ENCODE measurements at regions not wholly inside any gene's neighbourhood (a gene's known extent, or its start where the extent isn't known, plus 50 kb on each side); places are given as distances from the start of the nearest gene placed in this dataset.

DNA sequence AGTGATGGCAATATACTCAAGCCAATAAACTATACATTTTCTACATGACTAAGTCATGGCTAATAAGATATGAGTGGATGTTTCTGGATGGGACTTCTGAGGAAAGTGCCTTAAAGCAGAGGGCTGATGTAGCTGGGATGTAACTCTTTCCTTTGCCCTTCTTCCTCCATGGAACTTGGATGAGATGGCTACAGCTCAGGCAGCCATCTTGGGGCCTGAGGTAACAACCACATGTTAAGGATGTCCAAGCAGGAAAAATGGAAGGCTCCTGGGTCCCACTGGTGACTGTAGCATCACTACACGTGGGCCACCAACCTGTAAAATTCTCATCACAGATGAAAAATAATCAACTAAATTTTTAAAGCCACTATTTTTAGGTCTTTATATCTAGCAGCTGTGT, 54.4 kb upstream of the GRIP1 start:
- H3K27me3 ChIP-seq (replicated peaks; ENCODE audit: control insufficient read depth, insufficient read depth, low read length): no peaks in the 10 kb centered on the region
- H3K36me3 ChIP-seq (ENCODE audit: control insufficient read depth, insufficient read depth, low read length): no peaks in the 10 kb centered on the region
- TF ChIP-seq, protein P1, sequence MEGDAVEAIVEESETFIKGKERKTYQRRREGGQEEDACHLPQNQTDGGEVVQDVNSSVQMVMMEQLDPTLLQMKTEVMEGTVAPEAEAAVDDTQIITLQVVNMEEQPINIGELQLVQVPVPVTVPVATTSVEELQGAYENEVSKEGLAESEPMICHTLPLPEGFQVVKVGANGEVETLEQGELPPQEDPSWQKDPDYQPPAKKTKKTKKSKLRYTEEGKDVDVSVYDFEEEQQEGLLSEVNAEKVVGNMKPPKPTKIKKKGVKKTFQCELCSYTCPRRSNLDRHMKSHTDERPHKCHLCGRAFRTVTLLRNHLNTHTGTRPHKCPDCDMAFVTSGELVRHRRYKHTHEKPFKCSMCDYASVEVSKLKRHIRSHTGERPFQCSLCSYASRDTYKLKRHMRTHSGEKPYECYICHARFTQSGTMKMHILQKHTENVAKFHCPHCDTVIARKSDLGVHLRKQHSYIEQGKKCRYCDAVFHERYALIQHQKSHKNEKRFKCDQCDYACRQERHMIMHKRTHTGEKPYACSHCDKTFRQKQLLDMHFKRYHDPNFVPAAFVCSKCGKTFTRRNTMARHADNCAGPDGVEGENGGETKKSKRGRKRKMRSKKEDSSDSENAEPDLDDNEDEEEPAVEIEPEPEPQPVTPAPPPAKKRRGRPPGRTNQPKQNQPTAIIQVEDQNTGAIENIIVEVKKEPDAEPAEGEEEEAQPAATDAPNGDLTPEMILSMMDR (IDR thresholded peaks at IDR 0.05; ENCODE audit: insufficient read depth, low read length, poor library complexity, severe bottlenecking): no peak
- DNase-seq (ENCODE audit: extremely low read depth, insufficient read length): no peak
- H3K4me3 ChIP-seq (replicated peaks; ENCODE audit: low read depth, low read length): no peak overlapping the region

DNA sequence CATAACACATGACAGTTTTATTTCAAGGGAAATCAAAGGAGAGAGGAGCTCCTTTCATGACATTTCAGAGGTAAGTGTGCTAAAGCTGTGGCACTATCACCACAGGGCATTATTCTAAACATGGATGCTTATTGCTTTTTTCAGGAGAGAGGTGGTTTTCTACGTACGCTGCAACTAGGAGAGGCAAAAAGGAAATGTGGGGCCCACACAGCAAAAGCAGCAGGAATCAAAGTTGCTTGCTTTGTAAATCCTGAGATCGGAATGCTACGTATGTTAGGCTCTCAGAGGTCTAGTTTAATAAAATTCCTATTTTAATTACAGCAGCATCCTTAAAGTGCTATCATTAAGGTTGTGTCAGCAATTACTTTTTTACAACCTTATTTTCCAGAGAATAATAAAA, 55.0 kb upstream of the GRIP1 start:
- H3K27me3 ChIP-seq (replicated peaks; ENCODE audit: control insufficient read depth, insufficient read depth, low read length): no peaks in the 10 kb centered on the region
- no peaks in the 10 kb centered on the region for H3K36me3 ChIP-seq (ENCODE audit: control insufficient read depth, insufficient read depth, low read length)
- H3K4me3 ChIP-seq (replicated peaks; ENCODE audit: low read depth, low read length): no peak overlapping the region
- DNase-seq (ENCODE audit: extremely low read depth, insufficient read length): no peak
- TF ChIP-seq, protein P1 (IDR thresholded peaks at IDR 0.05; ENCODE audit: insufficient read depth, low read length, poor library complexity, severe bottlenecking): no peak

DNA sequence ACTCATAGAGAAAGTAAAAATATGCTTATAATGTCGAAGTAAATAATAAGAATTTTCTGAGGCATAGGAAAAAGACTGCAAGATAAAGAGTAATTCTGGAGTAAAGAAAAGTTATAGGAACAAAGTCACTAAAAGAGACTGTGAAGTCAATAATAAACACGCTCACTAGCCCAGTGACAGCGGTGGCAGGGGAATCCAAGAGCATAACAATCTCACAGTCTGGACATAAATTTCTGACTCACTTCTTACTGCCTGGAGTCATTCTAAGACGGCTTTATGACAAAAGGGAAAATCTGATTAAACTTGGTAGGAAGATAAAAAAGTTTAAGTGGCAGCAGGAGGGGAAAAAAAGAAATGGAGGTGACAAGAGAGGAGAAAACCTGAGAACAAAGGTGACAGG, 56.4 kb upstream of the GRIP1 start:
- TF ChIP-seq, protein P1 (IDR thresholded peaks at IDR 0.05; ENCODE audit: insufficient read depth, low read length, poor library complexity, severe bottlenecking): no peak
- Histone ChIP-seq H3K4me3 (replicated peaks; ENCODE audit: low read depth, low read length) (no peak overlapping the region), H3K36me3 (ENCODE audit: control insufficient read depth, insufficient read depth, low read length) (no peaks in the 10 kb centered on the region), H3K27me3 (replicated peaks; ENCODE audit: control insufficient read depth, insufficient read depth, low read length) (no peaks in the 10 kb centered on the region)
- DNase-seq (ENCODE audit: extremely low read depth, insufficient read length): no peak

DNA sequence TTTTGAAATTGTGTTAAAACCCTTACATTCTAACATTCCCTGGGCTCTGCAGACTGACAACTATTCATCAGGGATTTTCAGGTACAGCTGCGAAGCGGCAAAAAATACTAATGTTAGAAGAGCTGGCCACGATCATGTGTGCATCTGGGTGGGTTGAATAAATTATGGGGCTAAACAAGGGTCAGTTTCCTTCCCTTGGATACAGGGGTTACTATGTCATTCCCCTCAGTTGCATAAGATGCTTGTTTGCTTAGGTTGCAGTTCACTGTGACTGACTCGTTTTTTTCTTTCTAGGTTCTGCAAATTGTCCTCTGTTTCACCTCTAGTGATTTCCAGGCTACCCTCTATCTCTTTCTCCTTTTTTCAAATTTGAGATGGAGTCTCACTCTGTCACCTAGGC, 58.1 kb upstream of the GRIP1 start:
- Histone ChIP-seq H3K27me3 (replicated peaks; ENCODE audit: control insufficient read depth, insufficient read depth, low read length) (no peaks in the 10 kb centered on the region), H3K4me3 (replicated peaks; ENCODE audit: low read depth, low read length) (no peak overlapping the region), H3K36me3 (ENCODE audit: control insufficient read depth, insufficient read depth, low read length) (no peaks in the 10 kb centered on the region)
- TF ChIP-seq, protein P1 (IDR thresholded peaks at IDR 0.05; ENCODE audit: insufficient read depth, low read length, poor library complexity, severe bottlenecking): no peak
- no peak for DNase-seq (ENCODE audit: extremely low read depth, insufficient read length)

DNA sequence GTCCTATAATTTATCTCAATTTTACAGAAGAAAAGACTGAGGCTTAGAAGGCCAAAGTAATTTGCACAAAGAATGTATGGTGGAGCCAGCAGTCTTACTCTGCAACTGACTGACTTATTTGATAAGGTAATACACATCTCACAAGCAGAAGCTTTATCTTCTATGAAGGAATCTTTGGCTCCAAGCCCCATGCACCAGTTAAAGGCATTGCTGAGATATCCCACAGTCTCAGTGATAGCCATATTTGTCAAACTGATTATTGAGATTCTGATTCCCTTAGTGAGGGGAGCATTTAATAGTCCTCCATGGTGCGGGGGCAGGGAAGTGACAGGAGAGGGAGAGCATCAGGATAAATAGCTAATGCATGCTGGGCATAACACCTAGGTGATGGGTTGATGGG, 60.4 kb upstream of the GRIP1 start:
- no peaks in the 10 kb centered on the region for H3K36me3 ChIP-seq (ENCODE audit: control insufficient read depth, insufficient read depth, low read length)
- no peak overlapping the region for H3K4me3 ChIP-seq (replicated peaks; ENCODE audit: low read depth, low read length)
- TF ChIP-seq, protein P1 (IDR thresholded peaks at IDR 0.05; ENCODE audit: insufficient read depth, low read length, poor library complexity, severe bottlenecking): no peak
- DNase-seq (ENCODE audit: extremely low read depth, insufficient read length): no peak
- no peaks in the 10 kb centered on the region for H3K27me3 ChIP-seq (replicated peaks; ENCODE audit: control insufficient read depth, insufficient read depth, low read length)

DNA sequence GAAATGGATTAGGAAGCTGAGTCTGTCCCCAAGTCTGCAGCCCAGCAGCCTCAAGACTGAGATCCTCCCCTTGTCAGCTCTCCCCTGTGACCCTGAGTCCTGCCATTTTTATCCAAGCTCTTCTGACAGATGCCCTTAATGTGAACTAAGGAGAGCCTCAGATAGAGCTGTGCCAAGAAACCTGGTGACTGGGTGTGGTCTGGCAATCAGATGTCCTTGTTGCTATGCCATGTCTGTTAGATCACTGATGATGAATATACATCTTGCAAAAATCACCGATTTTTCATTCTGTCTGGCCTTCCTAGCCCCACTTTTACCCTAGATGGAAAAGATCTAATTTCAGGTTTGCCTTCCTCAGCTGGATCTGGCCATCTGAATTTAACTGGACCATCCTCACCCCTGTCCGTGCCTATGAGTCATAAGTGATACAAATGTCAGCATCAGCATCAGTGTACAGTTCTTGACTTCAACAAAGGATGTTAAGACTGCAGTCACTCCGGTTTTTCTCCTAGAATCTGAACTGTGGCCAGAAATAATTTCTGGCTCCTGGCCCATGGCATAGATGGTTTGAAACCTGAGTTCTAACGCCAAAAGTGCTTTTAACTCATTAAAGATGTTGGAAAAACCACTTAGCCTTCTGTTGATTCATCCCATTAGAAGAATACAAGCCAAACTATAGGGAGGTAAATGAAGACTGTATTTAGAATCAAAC, 61.2 kb upstream of the GRIP1 start:
- no peak for DNase-seq (ENCODE audit: extremely low read depth, insufficient read length)
- Histone ChIP-seq H3K4me3 (replicated peaks; ENCODE audit: low read depth, low read length) (no peak overlapping the region), H3K27me3 (replicated peaks; ENCODE audit: control insufficient read depth, insufficient read depth, low read length) (no peaks in the 10 kb centered on the region), H3K36me3 (ENCODE audit: control insufficient read depth, insufficient read depth, low read length) (no peaks in the 10 kb centered on the region)
- TF ChIP-seq, protein P1 (IDR thresholded peaks at IDR 0.05; ENCODE audit: insufficient read depth, low read length, poor library complexity, severe bottlenecking): no peak
